Stimulated activated naive CD4-positive, alpha-beta T cell (primary cell): ENCODE measurements at regions not wholly inside any gene's neighbourhood (a gene's known extent, or its start where the extent isn't known, plus 50 kb on each side); places are given as distances from the start of the nearest gene placed in this dataset.

ENCODE experiments used
- DNase-seq, 6 experiments: peaks; one replicate each; lab custom pipeline; 2025; lab: John Stamatoyannopoulos, UW

- no peak for DNase-seq
Observed at GRCh38 chr2:194765723-194766122, 891.3 kb upstream of the SLC39A10 start.

GRCh38 chr2:194750926-194751325 is 906.1 kb upstream of the SLC39A10 start:
- DNase-seq, result no peak

GRCh38 chr2:194745557-194746146 is 911.4 kb upstream of the SLC39A10 start:
- no peak for DNase-seq

- no peak for DNase-seq
Observed at GRCh38 chr2:194742706-194743105, 914.3 kb upstream of the SLC39A10 start.

GRCh38 chr2:194739217-194739616 is 917.8 kb upstream of the SLC39A10 start:
- DNase-seq, result no peak

GRCh38 chr2:194735837-194736542 is 921.0 kb upstream of the SLC39A10 start:
- DNase-seq, result no peak

- no peak for DNase-seq
Observed at GRCh38 chr2:194730266-194730665, 926.8 kb upstream of the SLC39A10 start.

GRCh38 chr2:194725169-194725568 is 931.9 kb upstream of the SLC39A10 start:
- DNase-seq, result no peak

GRCh38 chr2:194723446-194723845 is 933.6 kb upstream of the SLC39A10 start:
- DNase-seq, result no peak

GRCh38 chr2:194721227-194721626 is 935.8 kb upstream of the SLC39A10 start:
- DNase-seq, result no peak

GRCh38 chr2:194720462-194720861 is 936.6 kb upstream of the SLC39A10 start:
- no peak for DNase-seq

- DNase-seq, result no peak
Observed at GRCh38 chr2:194718881-194719280, 938.1 kb upstream of the SLC39A10 start.

- no peak for DNase-seq
Observed at GRCh38 chr2:194714541-194714940, 942.5 kb upstream of the SLC39A10 start.

GRCh38 chr2:194709840-194710239 is 947.2 kb upstream of the SLC39A10 start:
- no peak for DNase-seq

GRCh38 chr2:194706179-194706578 is 950.8 kb upstream of the SLC39A10 start:
- no peak for DNase-seq

- DNase-seq, result no peak
Observed at GRCh38 chr2:194705398-194705797, 951.6 kb upstream of the SLC39A10 start.

- DNase-seq, result no peak
Observed at GRCh38 chr2:194700726-194701125, 956.3 kb upstream of the SLC39A10 start.

- no peak for DNase-seq
Observed at GRCh38 chr2:194700116-194700515, 956.9 kb upstream of the SLC39A10 start.

- no peak for DNase-seq
Observed at GRCh38 chr2:194698012-194698411, 959.0 kb upstream of the SLC39A10 start.

- DNase-seq, result no peak
Observed at GRCh38 chr2:194697439-194697838, 959.6 kb upstream of the SLC39A10 start.

- no peak for DNase-seq
Observed at GRCh38 chr2:194696690-194697089, 960.3 kb upstream of the SLC39A10 start.

- no peak for DNase-seq
Observed at GRCh38 chr2:194686569-194686968, 970.5 kb upstream of the SLC39A10 start.

GRCh38 chr2:194674043-194674442 is 983.0 kb upstream of the SLC39A10 start:
- DNase-seq, result no peak

- DNase-seq, result no peak
Observed at GRCh38 chr2:194672994-194673393, 984.0 kb upstream of the SLC39A10 start.
